ENCODE measurements at regions not wholly inside any gene's neighbourhood (a gene's known extent, or its start where the extent isn't known, plus 50 kb on each side); places are given as distances from the start of the nearest gene placed in this dataset.

GRCh38 chr7:155247479-155248365 is 50.0 kb upstream of the INSIG1 start:
- 78 to 86% methylated on average over 4 to 13 of the region's 14 CpGs for WGBS, 2 donors (ENCODE audit: low coverage in 1 of 2)

More at GRCh38 chr7:155247479-155248365, 50.0 kb upstream of the INSIG1 start:
- in situ Hi-C loops (cut with MboI; ENCODE audit: low pct_ligation_motif_present in 1 of 4, low pct_unique_long_range_greater_than_20kb in 1 of 4, low sequenced_read_pairs in 3 of 4) (no loop called here), intact Hi-C loops (cut with DNase I; ENCODE audit: low total_unique reads) (no loop called here)
- no peak for TF ChIP-seq CTCF (IDR thresholded peaks at IDR 0.05)
- no peak for TF ChIP-seq POLR2A (IDR thresholded peaks at IDR 0.05)
- TF ChIP-seq EP300 (IDR thresholded peaks at IDR 0.05; ENCODE audit: low read depth) = no peak
- no peak for TF ChIP-seq POLR2AphosphoS5 (IDR thresholded peaks at IDR 0.05)
- no peak for DNase-seq
- Histone ChIP-seq H3K4me1 (no peaks in the 10 kb centered on the region), H3K9me3 (no peaks in the 10 kb centered on the region), H3K4me3 (no peak overlapping the region), H3K27me3 (no peaks in the 10 kb centered on the region), H3K36me3 (no peaks in the 10 kb centered on the region), H3K27ac (no peak overlapping the region)
